ENCODE measurements at regions not wholly inside any gene's neighbourhood (a gene's known extent, or its start where the extent isn't known, plus 50 kb on each side); places are given as distances from the start of the nearest gene placed in this dataset.

- in situ Hi-C loops (cut with HindIII; ENCODE audit: low sequenced_read_pairs): no loop called here
- TF ChIP-seq CTCF (IDR thresholded peaks at IDR 0.05; ENCODE audit: low read depth, low read length): no peak
- no peak for DNase-seq (ENCODE audit: low read depth, low spot score)
- no peak overlapping the region for H3K4me3 ChIP-seq (ENCODE audit: low read depth, low read length)
These were observed 292.5 kb upstream of the STXBP5 start for GRCh38 chr6:146911635-146912215.

DNA sequence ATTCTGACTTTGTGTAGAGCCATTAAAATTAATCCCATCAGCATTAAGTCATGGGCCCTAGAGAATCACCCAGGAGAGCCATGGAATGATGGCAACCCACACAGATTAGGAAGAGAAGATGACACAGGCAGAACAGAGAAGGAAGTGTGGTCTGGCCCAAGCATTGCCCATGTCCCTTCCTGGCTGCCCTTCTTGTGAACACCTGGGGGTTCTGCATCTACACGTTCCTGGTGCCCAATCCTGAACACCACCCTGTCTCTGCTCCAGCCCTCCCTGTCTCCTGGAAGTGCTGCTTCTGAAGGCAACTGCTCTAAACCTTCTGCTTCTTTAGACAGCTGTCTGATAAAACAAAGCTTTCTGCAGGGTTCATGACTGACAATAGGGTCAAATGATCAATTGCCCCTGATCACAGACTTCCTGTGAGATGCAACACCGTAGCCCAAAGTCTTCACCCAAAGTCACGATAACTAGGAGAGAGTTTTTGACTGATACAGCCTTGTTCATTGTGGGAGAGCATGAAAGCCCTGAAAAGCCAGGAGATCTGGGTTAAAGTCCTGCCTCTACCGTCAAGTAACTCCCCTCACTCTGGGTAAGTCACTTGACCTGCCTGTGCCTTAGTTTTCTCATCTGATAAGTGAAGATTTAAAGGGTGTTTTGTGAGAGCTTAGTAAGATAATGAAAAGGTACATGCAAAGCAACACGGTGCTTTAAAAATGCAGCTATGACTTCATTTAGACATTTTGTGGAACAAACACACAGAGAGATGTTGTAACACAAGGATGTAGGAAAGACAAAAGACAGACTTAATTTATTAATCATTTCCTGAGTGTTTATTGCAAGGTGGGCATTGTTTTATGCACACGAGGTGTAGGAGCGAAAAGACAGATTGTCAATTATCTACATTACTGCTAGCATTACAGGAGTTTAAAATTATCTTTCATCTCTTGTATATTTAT, 291.2 kb upstream of the STXBP5 start:
- DNase-seq (ENCODE audit: low read depth, low spot score): no peak
- in situ Hi-C loops (cut with HindIII; ENCODE audit: low sequenced_read_pairs): no loop called here
- no peak overlapping the region for H3K4me3 ChIP-seq (ENCODE audit: low read depth, low read length)
- no peak for TF ChIP-seq CTCF (IDR thresholded peaks at IDR 0.05; ENCODE audit: low read depth, low read length)

DNA sequence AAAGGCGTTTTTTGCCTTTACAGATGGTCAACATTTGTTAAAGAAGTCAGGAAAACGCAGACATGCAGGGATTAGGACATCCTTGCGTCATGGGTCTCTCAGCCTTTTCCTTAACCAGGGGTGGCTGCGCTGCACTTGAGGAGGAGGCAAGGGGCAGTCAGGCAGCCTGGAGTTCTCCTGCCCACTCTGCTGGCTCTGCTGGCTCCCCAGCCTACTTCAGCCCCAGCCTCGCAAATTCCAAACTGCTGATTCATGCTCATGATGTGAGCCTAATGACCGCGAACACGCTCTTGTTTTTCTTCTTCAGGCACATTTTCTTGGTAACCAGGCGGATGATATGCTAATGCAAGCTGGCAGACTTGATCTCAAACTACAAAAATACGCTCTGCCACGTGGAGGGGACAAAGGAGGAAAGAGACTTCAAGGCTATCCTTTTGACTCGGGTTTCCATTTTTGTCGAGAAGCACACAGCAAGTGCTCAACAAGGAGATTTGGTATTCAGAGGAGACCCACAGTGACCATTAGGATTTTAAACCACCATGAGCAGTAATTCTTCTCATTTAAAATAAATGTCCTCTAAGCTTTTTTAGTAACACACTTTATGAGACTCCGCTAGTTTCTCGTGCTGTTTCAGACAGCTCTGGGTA, 290.3 kb upstream of the STXBP5 start:
- DNase-seq (ENCODE audit: low read depth, low spot score): peak; percentile 99
- in situ Hi-C loops (cut with HindIII; ENCODE audit: low sequenced_read_pairs): no loop called here
- peak overlapping the region; percentile 26 for H3K4me3 ChIP-seq (ENCODE audit: low read depth, low read length)
- TF ChIP-seq CTCF (IDR thresholded peaks at IDR 0.05; ENCODE audit: low read depth, low read length): peak; percentile 2

GRCh38 chr6:146914489-146915483, 289.4 kb upstream of the STXBP5 start:
- DNase-seq (ENCODE audit: low read depth, low spot score): peak; percentile 98
- peak overlapping the region; percentile 26 for H3K4me3 ChIP-seq (ENCODE audit: low read depth, low read length)
- TF ChIP-seq CTCF (IDR thresholded peaks at IDR 0.05; ENCODE audit: low read depth, low read length): no peak
- in situ Hi-C loops (cut with HindIII; ENCODE audit: low sequenced_read_pairs): no loop called here

DNA sequence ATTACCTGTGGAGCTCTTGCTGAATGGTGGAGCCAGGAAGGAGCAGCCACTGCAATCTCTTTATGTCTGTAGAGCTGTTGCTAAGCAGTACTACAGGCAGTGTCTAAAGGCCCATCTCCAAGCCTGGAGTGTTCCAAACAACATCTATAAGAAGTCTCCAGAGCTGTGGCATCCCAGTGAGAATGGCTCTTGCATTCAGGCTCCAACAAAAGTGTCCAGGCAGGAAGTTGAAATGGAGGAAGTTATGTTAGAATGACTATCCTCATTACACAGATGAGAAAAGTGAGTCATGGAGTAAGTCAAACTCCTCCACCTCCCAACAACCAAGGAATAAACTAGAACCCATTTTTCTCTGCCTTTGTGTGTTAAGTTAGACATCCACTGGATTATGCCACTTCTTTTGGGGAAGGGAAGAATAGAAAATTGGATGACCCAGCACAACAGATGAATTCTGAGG, 288.5 kb upstream of the STXBP5 start:
- in situ Hi-C loops (cut with HindIII; ENCODE audit: low sequenced_read_pairs): no loop called here
- no peak overlapping the region for H3K4me3 ChIP-seq (ENCODE audit: low read depth, low read length)
- no peak for TF ChIP-seq CTCF (IDR thresholded peaks at IDR 0.05; ENCODE audit: low read depth, low read length)
- DNase-seq (ENCODE audit: low read depth, low spot score): peak; percentile 59
